Kidney (tissue), 13 donors: ENCODE measurements at regions not wholly inside any gene's neighbourhood (a gene's known extent, or its start where the extent isn't known, plus 50 kb on each side); places are given as distances from the start of the nearest gene placed in this dataset.

ENCODE experiments used
- DNase-seq, 5 donors: peaks; one replicate each; pipeline ENCODE4 v3.0.0-alpha.2; 2013 to 2020
- FAIRE-seq: peaks from 2 replicates; lab custom pipeline; 2012; peaks lifted over from hg19 to GRCh38; lab: Jason Lieb, UNC
- H3K27ac ChIP-seq, 2 donors: one replicate each; pipeline ENCODE4 v1.7.0; 2013; ENCODE audit warnings: low read depth in 2 of 2, low read length in 2 of 2, inconsistent platforms in 1 of 2
- H3K27me3 ChIP-seq: one replicate; pipeline ENCODE4 v1.7.1; 2013; ENCODE audit warnings: low read length, inconsistent platforms; ENCODE audit not compliant: control insufficient read depth, insufficient read depth
- H3K36me3 ChIP-seq, 3 donors: one replicate each; pipeline versions ENCODE4 v1.7.0 to v1.7.1; 2013; ENCODE audit warnings: low read length in 3 of 3, control low read depth in 1 of 3, inconsistent platforms in 1 of 3; ENCODE audit not compliant: insufficient read depth in 3 of 3, control insufficient read depth in 2 of 3
- H3K4me1 ChIP-seq, 3 donors: one replicate each; pipeline versions ENCODE4 v1.7.0 to v1.7.1; 2013; ENCODE audit warnings: low read length in 3 of 3, inconsistent platforms in 1 of 3, low read depth in 1 of 3; ENCODE audit not compliant: control insufficient read depth in 2 of 3, insufficient read depth in 2 of 3
- H3K4me3 ChIP-seq, 3 donors: one replicate each; pipeline versions ENCODE4 v1.7.0 to v1.8.1; 2013; ENCODE audit warnings: low read length in 3 of 3, control low read depth in 1 of 3, inconsistent platforms in 1 of 3
- H3K9ac ChIP-seq, 3 donors: one replicate each; pipeline versions ENCODE4 v1.7.0 to v1.7.1; 2013; ENCODE audit warnings: low read length in 3 of 3, control low read depth in 1 of 3, inconsistent platforms in 1 of 3
- H3K9me3 ChIP-seq, 3 donors: one replicate each; pipeline versions ENCODE4 v1.7.0 to v1.7.1; 2013; ENCODE audit warnings: low read length in 3 of 3, control low read depth in 1 of 3, inconsistent platforms in 1 of 3; ENCODE audit not compliant: control insufficient read depth in 2 of 3, insufficient read depth in 1 of 3
- CTCF ChIP-seq: IDR thresholded peaks from 3 replicates; pipeline ENCODE4 v1.5.1; 2012; ENCODE audit warnings: mild to moderate bottlenecking, moderate library complexity, borderline replicate concordance; ENCODE audit not compliant: insufficient read depth; ENCODE audit errors: extremely low read depth
- intact Hi-C: fragments of 100-400 bp; cut with DNase I; formaldehyde crosslinking; loops from one replicate; pipeline ENCODE4 v1.11.1; 2022
- donor health status: control.
- donor health status: control.
- donor health status: control.
- donor health status: control.
- donor health status: control.
- donor health status: DM: yes; HTN: yes; CAD: no.
- donor health status: Normal renal cell carcinoma (clear cell type).

GRCh38 chr7:1343551-1343950 lies 110.9 kb downstream of the UNCX start:
- TF ChIP-seq CTCF = no peak
- DNase-seq = peak in 2 of 5 donors; percentile 49 to 68
- no peak overlapping the region for H3K9ac ChIP-seq
- no peak overlapping the region for H3K4me3 ChIP-seq
- no peak overlapping the region for H3K27ac ChIP-seq
- H3K4me1 ChIP-seq = no peaks in the 10 kb centered on the region
- H3K36me3 ChIP-seq = no peaks in the 10 kb centered on the region
- FAIRE-seq = no peak
- H3K9me3 ChIP-seq = no peaks in the 10 kb centered on the region
- no peaks in the 10 kb centered on the region for H3K27me3 ChIP-seq
- intact Hi-C loops = no loop called here

- DNase-seq (peak in 2 of 5 donors; percentile 24 to 32), FAIRE-seq (no peak)
- Histone ChIP-seq H3K27ac (no peak overlapping the region), H3K27me3 (no peaks in the 10 kb centered on the region), H3K4me3 (no peak overlapping the region), H3K9me3 (no peaks in the 10 kb centered on the region), H3K9ac (no peak overlapping the region), H3K36me3 (no peaks in the 10 kb centered on the region), H3K4me1 (no peaks in the 10 kb centered on the region)
- TF ChIP-seq CTCF = no peak
- intact Hi-C loops = no loop called here
These were observed 111.7 kb downstream of the UNCX start for GRCh38 chr7:1344421-1344820.

GRCh38 chr7:1344981-1345701 lies 112.5 kb downstream of the UNCX start:
- intact Hi-C loops = no loop called here
- DNase-seq = peak in 2 of 5 donors; percentile 35 to 71

More at GRCh38 chr7:1344981-1345701, 112.5 kb downstream of the UNCX start:
- FAIRE-seq = no peak
- Histone ChIP-seq H3K4me1 (no peaks in the 10 kb centered on the region), H3K4me3 (no peak overlapping the region), H3K27ac (no peak overlapping the region), H3K9ac (no peak overlapping the region), H3K9me3 (no peaks in the 10 kb centered on the region), H3K36me3 (no peaks in the 10 kb centered on the region), H3K27me3 (no peaks in the 10 kb centered on the region)
- TF ChIP-seq CTCF = no peak
